HepG2 (cell line): ENCODE measurements at regions not wholly inside any gene's neighbourhood (a gene's known extent, or its start where the extent isn't known, plus 50 kb on each side); places are given as distances from the start of the nearest gene placed in this dataset.

Experiments
- ARID5B ChIP-seq: IDR thresholded peaks from 2 replicates; pipeline ENCODE4 v1.4.0; 2020; ENCODE audit warnings: mild to moderate bottlenecking, missing genetic modification reagents
- BRF2 ChIP-seq: sonication (generic); formaldehyde crosslinking; IDR thresholded peaks from 2 replicates; pipeline ENCODE4 v1.8.1; 2022; ENCODE audit warnings: mild to moderate bottlenecking, missing genetic modification reagents
- CREM ChIP-seq, 2 experiments: sonication (generic) in 1 of 2; formaldehyde crosslinking in 1 of 2; IDR thresholded peaks; 2 replicates each; pipeline versions ENCODE4 v1.4.0 to v1.6.1; 2016 to 2020; ENCODE audit warnings: antibody characterized with exemption in 1 of 2, mild to moderate bottlenecking in 1 of 2, missing genetic modification reagents in 1 of 2
- ETS1 ChIP-seq: sonication (generic); formaldehyde crosslinking; IDR thresholded peaks from 2 replicates; pipeline ENCODE4 v1.4.0; 2020; ENCODE audit warnings: missing genetic modification reagents
- HDAC2 ChIP-seq: sonication (generic); formaldehyde crosslinking; IDR thresholded peaks from 2 replicates; pipeline ENCODE4 v1.4.0; 2020; ENCODE audit warnings: missing genetic modification reagents
- ISL2 ChIP-seq: sonication (generic); formaldehyde crosslinking; IDR thresholded peaks from 2 replicates; pipeline ENCODE4 v1.5.0; 2020; ENCODE audit warnings: missing genetic modification reagents
- JUNB ChIP-seq: sonication (generic); formaldehyde crosslinking; IDR thresholded peaks from 2 replicates; pipeline ENCODE4 v1.8.0; 2022; ENCODE audit warnings: missing genetic modification reagents, mild to moderate bottlenecking, borderline replicate concordance
- NR2F1 ChIP-seq, 2 experiments: fragments of 450-650 bp in 1 of 2; formaldehyde crosslinking in 1 of 2; IDR thresholded peaks; 2 replicates each; pipeline versions ENCODE4 v1.5.0 to v1.6.1; 2016 to 2020; ENCODE audit warnings: mild to moderate bottlenecking in 1 of 2, missing compliant biosample characterization in 1 of 2, missing genetic modification reagents in 1 of 2, moderate library complexity in 1 of 2
- POGK ChIP-seq: sonication (generic); formaldehyde crosslinking; conservative IDR thresholded peaks from 2 replicates; pipeline ENCODE4 v1.8.0; 2022; ENCODE audit warnings: mild to moderate bottlenecking, moderate library complexity, missing genetic modification reagents
- PREB ChIP-seq: sonication (generic); formaldehyde crosslinking; IDR thresholded peaks from 2 replicates; pipeline ENCODE4 v1.4.0; 2020; ENCODE audit warnings: missing genetic modification reagents
- RFXAP ChIP-seq: sonication (generic); formaldehyde crosslinking; IDR thresholded peaks from 2 replicates; pipeline ENCODE4 v1.4.0; 2020; ENCODE audit warnings: missing genetic modification reagents, borderline replicate concordance
- TSC22D2 ChIP-seq: sonication (generic); formaldehyde crosslinking; IDR thresholded peaks from 2 replicates; pipeline ENCODE4 v1.5.1; 2020; ENCODE audit warnings: missing genetic modification reagents, mild to moderate bottlenecking, borderline replicate concordance
- ZKSCAN5 ChIP-seq: sonication (generic); formaldehyde crosslinking; IDR thresholded peaks from 2 replicates; pipeline ENCODE4 v1.5.1; 2020; ENCODE audit warnings: mild to moderate bottlenecking, missing genetic modification reagents
- ZNF10 ChIP-seq: sonication (generic); formaldehyde crosslinking; IDR thresholded peaks from 2 replicates; pipeline ENCODE4 v1.4.0; 2020; ENCODE audit warnings: mild to moderate bottlenecking, low read depth, missing genetic modification reagents, borderline replicate concordance
- ZNF337 ChIP-seq: sonication (generic); formaldehyde crosslinking; IDR thresholded peaks from 2 replicates; pipeline ENCODE4 v1.5.1; 2020; ENCODE audit warnings: missing genetic modification reagents, low read depth, mild to moderate bottlenecking, borderline replicate concordance
- ZNF556 ChIP-seq: sonication (generic); formaldehyde crosslinking; IDR thresholded peaks from 2 replicates; pipeline ENCODE4 v1.4.0; 2020; ENCODE audit warnings: mild to moderate bottlenecking, missing genetic modification reagents, borderline replicate concordance
- ZNF577 ChIP-seq: sonication (generic); formaldehyde crosslinking; IDR thresholded peaks from 2 replicates; pipeline ENCODE4 v1.4.0; 2020; ENCODE audit warnings: mild to moderate bottlenecking, low read depth, missing genetic modification reagents, borderline replicate concordance
- ZNF737 ChIP-seq: sonication (generic); formaldehyde crosslinking; IDR thresholded peaks from 2 replicates; pipeline ENCODE4 v1.5.0; 2020; ENCODE audit warnings: missing genetic modification reagents, mild to moderate bottlenecking, borderline replicate concordance
- ZNF75D ChIP-seq: sonication (generic); formaldehyde crosslinking; IDR thresholded peaks from 2 replicates; pipeline ENCODE4 v1.8.1; 2023; ENCODE audit warnings: missing genetic modification reagents, mild to moderate bottlenecking, borderline replicate concordance

GRCh38 chr1:65687428-65688214 lies 105.1 kb upstream of the PDE4B start (continued):
- TF ChIP-seq ISL2 (CRISPR knock-in tag), result peak; percentile 78; the same call in 1 of the 2 replicates
- TF ChIP-seq BRF2 (CRISPR knock-in tag), result no peak
- no peak for TF ChIP-seq ZNF75D
- no peak for TF ChIP-seq ZNF577 (CRISPR knock-in tag)
- TF ChIP-seq ARID5B, result peak; percentile 91
- TF ChIP-seq NR2F1 (CRISPR knock-in tag; IDR thresholded peaks at IDR 0.05), result peak; percentile 39 to 45; a peak in 2 of 4 replicates
- no peak for TF ChIP-seq TSC22D2 (CRISPR knock-in tag)
- peak; percentile 69; the same call in 1 of the 2 replicates for TF ChIP-seq CREM (IDR thresholded peaks at IDR 0.05)
- TF ChIP-seq CREM (CRISPR knock-in tag; IDR thresholded peaks at IDR 0.05), result no peak
- no peak for TF ChIP-seq ZKSCAN5 (CRISPR knock-in tag)
- no peak for TF ChIP-seq ETS1
- no peak for TF ChIP-seq ZNF10 (CRISPR knock-in tag)
- TF ChIP-seq RFXAP, result no peak
- TF ChIP-seq JUNB (CRISPR knock-in tag), result no peak
- TF ChIP-seq ZNF737, result no peak
- no peak for TF ChIP-seq ZNF337 (CRISPR knock-in tag)
- TF ChIP-seq PREB (CRISPR knock-in tag), result no peak
- peak; percentile 84 for TF ChIP-seq HDAC2 (CRISPR knock-in tag)
- TF ChIP-seq ZNF556 (CRISPR knock-in tag), result no peak
- peak; percentile 50; the same call in 1 of the 2 replicates for TF ChIP-seq POGK (CRISPR knock-in tag)
